Lower lobe of right lung (tissue), 2 donors: ENCODE measurements at regions not wholly inside any gene's neighbourhood (a gene's known extent, or its start where the extent isn't known, plus 50 kb on each side); places are given as distances from the start of the nearest gene placed in this dataset.

Experiments used
- ATAC-seq, 2 donors: fragments of 200-7000 bp; cut with Tn5 transposase; one replicate each; pipeline ENCODE4 v1.9.1; 2020 to 2022; ENCODE audit warnings: mild to moderate bottlenecking in 2 of 2, moderate library complexity in 2 of 2
- DNase-seq: peaks from one replicate; pipeline ENCODE4 v3.0.0-alpha.2; 2020
- H3K27ac ChIP-seq: fragments of 200-600 bp; one replicate; pipeline ENCODE4 v1.8.0; 2022
- H3K27me3 ChIP-seq: fragments of 200-600 bp; one replicate; pipeline ENCODE4 v1.8.0; 2022; ENCODE audit warnings: low read depth
- H3K36me3 ChIP-seq: fragments of 200-600 bp; one replicate; pipeline ENCODE4 v1.8.0; 2022; ENCODE audit warnings: mild to moderate bottlenecking
- H3K4me1 ChIP-seq: fragments of 200-600 bp; one replicate; pipeline ENCODE4 v1.8.0; 2022
- H3K4me3 ChIP-seq: fragments of 200-600 bp; one replicate; pipeline ENCODE4 v1.8.0; 2022; ENCODE audit warnings: mild to moderate bottlenecking
- H3K9me3 ChIP-seq: fragments of 200-600 bp; one replicate; pipeline ENCODE4 v1.8.0; 2022
- intact Hi-C: fragments of 100-400 bp; cut with DNase I; formaldehyde crosslinking; loops from one replicate; pipeline ENCODE4 v1.11.0; 2022
- TF ChIP-seq, protein P1 (sequence below): fragments of 200-600 bp; IDR thresholded peaks from one replicate; pipeline ENCODE4 v1.8.0; 2022; ENCODE audit warnings: antibody characterized with exemption, mild to moderate bottlenecking
- donor health status: DM: no; HTN: yes; CAD: no; lungs with severe emphysema.

DNA sequence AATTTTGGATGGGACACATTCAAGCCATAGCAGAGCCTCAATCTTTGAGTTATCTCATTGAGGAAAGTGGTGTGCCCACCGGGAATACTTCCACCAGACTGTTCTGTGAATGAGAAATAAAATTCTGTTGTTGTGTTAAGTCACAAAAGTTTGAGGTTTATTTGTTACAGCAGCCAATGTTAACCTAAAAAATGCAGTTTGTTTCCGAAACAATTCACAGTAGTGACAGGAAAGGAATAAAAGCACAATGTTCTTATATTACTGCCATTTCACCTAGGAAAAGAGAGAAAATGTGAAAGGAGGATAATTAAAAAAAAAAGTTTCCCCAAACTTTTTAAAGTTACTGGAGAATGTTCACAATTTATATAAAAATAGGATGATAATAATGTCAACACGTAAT, 344.6 kb downstream of the CD83 start:
- Histone ChIP-seq H3K27ac (no peak overlapping the region), H3K36me3 (no peaks in the 10 kb centered on the region), H3K27me3 (no peaks in the 10 kb centered on the region), H3K9me3 (no peaks in the 10 kb centered on the region), H3K4me3 (no peak overlapping the region), H3K4me1 (no peaks in the 10 kb centered on the region)
- TF ChIP-seq, protein P1, sequence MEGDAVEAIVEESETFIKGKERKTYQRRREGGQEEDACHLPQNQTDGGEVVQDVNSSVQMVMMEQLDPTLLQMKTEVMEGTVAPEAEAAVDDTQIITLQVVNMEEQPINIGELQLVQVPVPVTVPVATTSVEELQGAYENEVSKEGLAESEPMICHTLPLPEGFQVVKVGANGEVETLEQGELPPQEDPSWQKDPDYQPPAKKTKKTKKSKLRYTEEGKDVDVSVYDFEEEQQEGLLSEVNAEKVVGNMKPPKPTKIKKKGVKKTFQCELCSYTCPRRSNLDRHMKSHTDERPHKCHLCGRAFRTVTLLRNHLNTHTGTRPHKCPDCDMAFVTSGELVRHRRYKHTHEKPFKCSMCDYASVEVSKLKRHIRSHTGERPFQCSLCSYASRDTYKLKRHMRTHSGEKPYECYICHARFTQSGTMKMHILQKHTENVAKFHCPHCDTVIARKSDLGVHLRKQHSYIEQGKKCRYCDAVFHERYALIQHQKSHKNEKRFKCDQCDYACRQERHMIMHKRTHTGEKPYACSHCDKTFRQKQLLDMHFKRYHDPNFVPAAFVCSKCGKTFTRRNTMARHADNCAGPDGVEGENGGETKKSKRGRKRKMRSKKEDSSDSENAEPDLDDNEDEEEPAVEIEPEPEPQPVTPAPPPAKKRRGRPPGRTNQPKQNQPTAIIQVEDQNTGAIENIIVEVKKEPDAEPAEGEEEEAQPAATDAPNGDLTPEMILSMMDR = no peak
- intact Hi-C loops = no loop called here
- no peak for DNase-seq
- no peak for ATAC-seq

DNA sequence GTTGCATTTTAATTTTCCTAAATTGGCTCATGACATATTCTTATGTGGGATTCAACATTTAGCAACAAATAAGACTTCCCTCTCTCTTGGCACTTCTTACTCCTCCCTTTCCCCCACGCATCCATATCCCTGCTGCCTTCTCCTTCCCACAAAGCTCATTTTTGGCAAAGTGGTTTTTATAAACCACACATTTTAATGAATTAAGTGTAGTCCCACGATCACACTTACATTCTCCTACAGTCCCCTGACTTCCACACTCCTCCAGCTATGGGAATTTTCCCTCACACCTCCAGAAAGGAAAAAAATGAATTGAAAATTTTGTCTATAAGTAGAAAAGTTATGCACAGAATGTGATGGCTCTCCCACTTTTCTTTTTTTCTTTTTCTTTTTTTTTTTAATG, 345.0 kb downstream of the CD83 start:
- H3K36me3 ChIP-seq = no peaks in the 10 kb centered on the region
- H3K27ac ChIP-seq = no peak overlapping the region
- no peaks in the 10 kb centered on the region for H3K4me1 ChIP-seq
- H3K9me3 ChIP-seq = no peaks in the 10 kb centered on the region
- H3K4me3 ChIP-seq = no peak overlapping the region
- H3K27me3 ChIP-seq = no peaks in the 10 kb centered on the region
- intact Hi-C loops = no loop called here
- no peak for ATAC-seq
- TF ChIP-seq, protein P1 = no peak
- no peak for DNase-seq

DNA sequence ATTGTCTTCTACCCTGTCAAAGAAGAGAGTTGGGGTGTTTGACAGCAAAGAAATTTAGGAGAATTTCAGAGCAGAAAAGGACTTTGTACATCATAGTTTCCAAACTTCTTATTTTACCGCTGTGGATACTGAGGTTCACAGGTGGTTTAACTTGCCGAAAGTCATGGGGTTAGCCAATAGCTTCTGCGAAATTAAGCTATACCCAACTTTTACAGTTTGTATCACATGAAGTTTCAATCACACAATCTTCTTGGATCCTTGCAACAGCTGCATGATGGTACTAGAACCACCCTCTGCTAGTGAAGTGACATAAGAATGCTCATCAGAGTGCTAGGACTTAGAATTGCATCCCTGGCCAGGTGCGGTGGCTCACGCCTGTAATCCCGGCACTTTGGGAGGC, 345.5 kb downstream of the CD83 start:
- H3K27ac ChIP-seq = no peak overlapping the region
- ATAC-seq (no peak), DNase-seq (no peak)
- intact Hi-C loops = no loop called here
- no peak overlapping the region for H3K4me3 ChIP-seq
- TF ChIP-seq, protein P1 = no peak
- no peaks in the 10 kb centered on the region for H3K27me3 ChIP-seq
- no peaks in the 10 kb centered on the region for H3K4me1 ChIP-seq
- no peaks in the 10 kb centered on the region for H3K9me3 ChIP-seq
- H3K36me3 ChIP-seq = no peaks in the 10 kb centered on the region

DNA sequence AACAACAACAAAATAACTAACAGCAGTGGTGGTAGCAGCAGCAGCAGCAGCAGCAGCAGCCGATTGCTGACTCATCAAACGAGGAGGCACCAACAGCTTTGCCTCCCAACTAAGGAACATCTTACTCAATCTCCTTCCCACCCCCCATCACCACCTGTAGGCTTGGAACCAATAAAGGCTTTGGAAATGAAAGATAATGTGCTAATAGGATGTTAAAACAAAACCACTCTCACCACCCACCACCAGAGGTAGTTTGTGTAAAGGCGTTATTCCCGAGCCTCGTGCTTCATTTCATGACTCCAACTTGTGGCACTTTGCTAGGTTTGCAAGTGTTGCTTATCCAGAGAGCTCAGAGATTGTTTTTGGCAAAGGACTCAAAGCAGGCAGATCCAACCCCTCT, 346.5 kb downstream of the CD83 start:
- Histone ChIP-seq H3K27ac (no peak overlapping the region), H3K36me3 (no peaks in the 10 kb centered on the region), H3K9me3 (no peaks in the 10 kb centered on the region), H3K4me1 (no peaks in the 10 kb centered on the region), H3K27me3 (no peaks in the 10 kb centered on the region), H3K4me3 (no peak overlapping the region)
- intact Hi-C loops = no loop called here
- DNase-seq = no peak
- ATAC-seq = no peak
- TF ChIP-seq, protein P1 = no peak

DNA sequence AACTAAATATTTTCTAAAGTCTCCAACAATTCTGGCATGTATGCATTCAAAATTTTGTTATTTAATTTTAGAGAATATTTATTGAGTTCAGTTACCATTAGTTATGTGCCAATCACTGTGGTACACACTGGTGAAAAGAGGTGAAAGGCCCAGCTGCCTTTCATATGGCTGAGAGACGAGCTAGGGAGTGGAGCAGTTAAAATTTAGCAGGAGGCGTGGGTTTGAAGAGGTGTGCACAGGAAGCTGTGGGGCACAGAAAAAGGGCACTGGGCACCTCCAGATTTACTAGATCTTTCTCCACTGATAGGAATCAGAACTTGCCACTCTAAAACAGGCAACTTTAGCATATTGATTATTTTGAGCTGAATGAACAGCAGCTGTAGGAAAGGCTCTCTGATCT, 347.1 kb downstream of the CD83 start:
- intact Hi-C loops = no loop called here
- Histone ChIP-seq H3K36me3 (no peaks in the 10 kb centered on the region), H3K4me1 (no peaks in the 10 kb centered on the region), H3K9me3 (no peaks in the 10 kb centered on the region), H3K27ac (no peak overlapping the region), H3K4me3 (no peak overlapping the region), H3K27me3 (no peaks in the 10 kb centered on the region)
- ATAC-seq (no peak), DNase-seq (no peak)
- TF ChIP-seq, protein P1 = no peak

DNA sequence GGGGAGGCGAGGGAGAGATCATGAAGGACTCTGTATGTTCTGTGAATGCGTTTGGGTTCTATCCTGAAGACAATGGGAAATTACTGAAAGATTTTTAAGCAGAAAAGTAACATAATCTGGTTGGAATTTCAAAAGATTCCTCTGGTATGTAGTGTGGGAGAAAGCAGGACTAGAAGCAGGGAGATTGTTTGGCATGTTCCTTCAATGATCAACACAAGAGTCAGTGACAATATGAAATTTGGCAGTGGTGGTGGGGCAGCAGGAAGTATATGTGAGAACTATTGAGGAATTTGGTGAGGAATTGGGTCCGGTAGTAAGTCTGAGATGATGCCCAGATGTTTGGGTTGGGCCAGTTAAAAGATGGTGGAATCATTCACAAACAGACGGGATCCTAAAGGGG, 348.7 kb downstream of the CD83 start:
- H3K27me3 ChIP-seq = no peaks in the 10 kb centered on the region
- H3K4me3 ChIP-seq = no peak overlapping the region
- no peaks in the 10 kb centered on the region for H3K4me1 ChIP-seq
- no peaks in the 10 kb centered on the region for H3K9me3 ChIP-seq
- no peak overlapping the region for H3K27ac ChIP-seq
- DNase-seq = no peak
- intact Hi-C loops = no loop called here
- TF ChIP-seq, protein P1 = no peak
- no peak for ATAC-seq
- no peaks in the 10 kb centered on the region for H3K36me3 ChIP-seq
